Umbilical cord (tissue), 1 donor: ENCODE measurements at regions not wholly inside any gene's neighbourhood (a gene's known extent, or its start where the extent isn't known, plus 50 kb on each side); places are given as distances from the start of the nearest gene placed in this dataset.

ENCODE experiments used
- DNase-seq: peaks from one replicate; pipeline ENCODE4 v3.0.0-alpha.2; 2015; ENCODE audit warnings: low spot score

GRCh38 chr2:200013906-200014305, 58.5 kb downstream of the MAIP1 start:
- no peak for DNase-seq

GRCh38 chr2:200021449-200022114, 66.2 kb downstream of the MAIP1 start:
- no peak for DNase-seq

GRCh38 chr2:200022511-200022910, 67.1 kb downstream of the MAIP1 start:
- DNase-seq = no peak

- DNase-seq = no peak
These were observed 68.2 kb downstream of the MAIP1 start for GRCh38 chr2:200023570-200023969.

- no peak for DNase-seq
These were observed 70.3 kb downstream of the MAIP1 start for GRCh38 chr2:200025717-200026116.

- DNase-seq = no peak
These were observed 71.2 kb downstream of the MAIP1 start for GRCh38 chr2:200026332-200027230.

GRCh38 chr2:200028998-200029397, 73.6 kb downstream of the MAIP1 start:
- DNase-seq = no peak

- DNase-seq = no peak
These were observed 77.5 kb downstream of the MAIP1 start for GRCh38 chr2:200032895-200033294.

- no peak for DNase-seq
These were observed 78.5 kb downstream of the MAIP1 start for GRCh38 chr2:200033929-200034328.

GRCh38 chr2:200034816-200035215, 79.4 kb downstream of the MAIP1 start:
- DNase-seq = no peak

GRCh38 chr2:200039724-200040650, 84.6 kb downstream of the MAIP1 start:
- peak; percentile 92 for DNase-seq

GRCh38 chr2:200040831-200041230, 85.4 kb downstream of the MAIP1 start:
- no peak for DNase-seq

- peak; percentile 73 for DNase-seq
These were observed 86.3 kb downstream of the MAIP1 start for GRCh38 chr2:200041639-200042038.

GRCh38 chr2:200042102-200042735, 86.8 kb downstream of the MAIP1 start:
- peak; percentile 95 for DNase-seq

- DNase-seq = peak; percentile 17
These were observed 87.6 kb downstream of the MAIP1 start for GRCh38 chr2:200042944-200043343.

GRCh38 chr2:200044453-200044852, 89.1 kb downstream of the MAIP1 start:
- no peak for DNase-seq

GRCh38 chr2:200048421-200048820, 93.0 kb downstream of the MAIP1 start:
- DNase-seq = no peak

- peak; percentile 78 for DNase-seq
These were observed 93.7 kb downstream of the MAIP1 start for GRCh38 chr2:200049086-200049485.

GRCh38 chr2:200050921-200051610, 95.7 kb downstream of the MAIP1 start:
- no peak for DNase-seq

- DNase-seq = no peak
These were observed 96.2 kb downstream of the MAIP1 start for GRCh38 chr2:200051611-200051945.

- DNase-seq = no peak
These were observed 97.2 kb downstream of the MAIP1 start for GRCh38 chr2:200052627-200053026.
